ENCODE measurements at regions not wholly inside any gene's neighbourhood (a gene's known extent, or its start where the extent isn't known, plus 50 kb on each side); places are given as distances from the start of the nearest gene placed in this dataset.

- DNase-seq (ENCODE audit: low read depth in 4 of 4, low spot score in 3 of 4), result no peak
These were observed 132.9 kb upstream of the PKDCC start for GRCh38 chr2:41914936-41915335.

DNA sequence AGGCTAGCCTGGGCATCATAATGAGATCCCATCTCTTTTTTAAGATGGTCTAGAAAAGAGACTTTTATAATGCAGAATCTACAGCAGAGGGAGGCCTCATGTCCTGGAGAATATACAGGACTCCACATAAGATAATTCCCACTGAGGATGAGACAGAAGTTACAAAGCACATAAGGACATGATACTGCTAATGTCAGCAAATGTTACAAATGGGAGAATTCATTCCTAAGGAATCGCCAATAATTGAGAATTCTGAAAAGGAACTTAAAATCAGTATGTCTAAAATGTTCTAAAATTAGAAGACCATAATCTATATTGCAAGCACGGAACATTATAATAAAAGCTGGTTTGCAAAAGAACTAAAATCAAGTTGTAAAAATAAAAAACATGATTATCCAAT, 131.6 kb upstream of the PKDCC start:
- no peak for DNase-seq (ENCODE audit: low read depth in 4 of 4, low spot score in 3 of 4)

- no peak for DNase-seq (ENCODE audit: low read depth in 4 of 4, low spot score in 3 of 4)
These were observed 130.2 kb upstream of the PKDCC start for GRCh38 chr2:41917587-41917986.

GRCh38 chr2:41919135-41919534, 128.7 kb upstream of the PKDCC start:
- DNase-seq (ENCODE audit: low read depth in 4 of 4, low spot score in 3 of 4), result no peak

DNA sequence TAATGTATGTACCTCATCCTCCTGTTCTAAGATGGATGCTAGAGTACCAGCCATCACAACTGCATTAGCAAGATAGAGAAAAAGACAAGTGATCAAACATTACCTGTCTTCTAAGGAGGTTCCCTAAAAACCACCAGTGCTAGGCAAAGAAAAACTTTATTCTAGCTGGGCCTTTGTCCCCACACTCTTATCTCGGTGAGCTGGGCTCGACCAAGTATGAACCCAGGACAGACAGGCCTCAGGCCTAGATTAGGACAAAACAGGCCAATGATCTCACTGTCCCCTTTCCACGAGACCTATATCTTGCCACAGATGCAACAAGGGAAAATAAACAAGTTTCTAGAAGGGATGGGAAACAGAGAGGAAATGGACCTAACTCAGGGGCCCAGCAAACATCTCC, 127.6 kb upstream of the PKDCC start:
- DNase-seq (ENCODE audit: low read depth in 4 of 4, low spot score in 3 of 4), result no peak

- DNase-seq (ENCODE audit: low read depth in 4 of 4, low spot score in 3 of 4), result no peak
These were observed 127.0 kb upstream of the PKDCC start for GRCh38 chr2:41920812-41921211.

- no peak for DNase-seq (ENCODE audit: low read depth in 4 of 4, low spot score in 3 of 4)
These were observed 125.6 kb upstream of the PKDCC start for GRCh38 chr2:41922177-41922576.

GRCh38 chr2:41923156-41923786, 124.5 kb upstream of the PKDCC start:
- DNase-seq (ENCODE audit: low read depth in 4 of 4, low spot score in 3 of 4), result no peak

DNA sequence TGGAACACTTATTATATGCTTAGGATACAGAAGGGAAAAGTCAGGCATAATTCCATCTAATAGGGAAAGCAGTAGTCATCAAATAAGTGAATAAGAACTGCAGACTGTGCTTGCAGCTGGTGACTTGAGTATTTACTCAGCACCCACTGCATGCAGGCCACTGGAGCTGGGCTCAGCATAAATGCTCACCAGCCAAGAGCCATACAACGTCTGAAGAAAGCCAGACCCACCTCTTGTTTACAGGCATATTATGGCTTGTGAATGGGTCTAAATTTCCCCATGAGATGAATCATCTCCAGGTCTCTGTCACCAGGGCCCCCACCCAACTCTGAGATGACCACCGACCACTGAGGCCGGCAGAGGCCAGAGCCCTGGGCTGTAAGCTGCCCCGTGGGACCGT, 123.8 kb upstream of the PKDCC start:
- no peak for DNase-seq (ENCODE audit: low read depth in 4 of 4, low spot score in 3 of 4)

DNA sequence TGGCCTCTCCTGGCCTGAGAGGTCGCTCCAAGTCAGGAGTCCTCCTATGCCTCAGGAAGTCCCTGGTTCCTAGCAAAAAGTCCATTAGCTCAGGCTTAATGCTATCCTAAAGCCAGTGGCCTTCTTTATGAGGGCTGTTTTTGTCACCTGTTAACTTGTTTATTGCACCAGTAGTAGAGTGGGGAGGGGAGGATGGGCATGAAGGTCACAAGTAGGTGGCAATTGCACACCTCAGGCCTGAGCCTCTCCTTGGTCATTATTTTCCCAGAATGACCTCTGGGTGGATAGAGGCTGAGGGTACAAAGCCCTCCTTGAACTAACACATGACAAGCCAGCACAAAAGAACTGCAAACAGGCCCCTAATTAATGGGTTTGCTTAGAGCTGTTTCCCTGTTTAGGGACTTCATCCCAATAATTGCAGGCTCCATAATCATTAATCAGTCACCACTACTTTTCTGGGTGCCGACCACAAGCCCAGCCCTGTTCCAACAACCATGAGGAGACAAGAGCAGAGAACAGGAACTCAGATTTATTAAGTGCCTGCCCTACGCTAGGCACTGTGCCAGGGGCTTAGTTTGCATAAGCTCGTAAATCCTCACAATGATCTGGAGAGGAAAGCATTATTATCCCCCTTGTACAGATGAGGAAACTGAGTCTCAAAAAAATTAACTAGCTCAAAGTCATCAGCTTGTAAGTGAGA, 123.0 kb upstream of the PKDCC start:
- no peak for DNase-seq (ENCODE audit: low read depth in 4 of 4, low spot score in 3 of 4)

- DNase-seq (ENCODE audit: low read depth in 4 of 4, low spot score in 3 of 4), result no peak
These were observed 122.1 kb upstream of the PKDCC start for GRCh38 chr2:41925712-41926111.

DNA sequence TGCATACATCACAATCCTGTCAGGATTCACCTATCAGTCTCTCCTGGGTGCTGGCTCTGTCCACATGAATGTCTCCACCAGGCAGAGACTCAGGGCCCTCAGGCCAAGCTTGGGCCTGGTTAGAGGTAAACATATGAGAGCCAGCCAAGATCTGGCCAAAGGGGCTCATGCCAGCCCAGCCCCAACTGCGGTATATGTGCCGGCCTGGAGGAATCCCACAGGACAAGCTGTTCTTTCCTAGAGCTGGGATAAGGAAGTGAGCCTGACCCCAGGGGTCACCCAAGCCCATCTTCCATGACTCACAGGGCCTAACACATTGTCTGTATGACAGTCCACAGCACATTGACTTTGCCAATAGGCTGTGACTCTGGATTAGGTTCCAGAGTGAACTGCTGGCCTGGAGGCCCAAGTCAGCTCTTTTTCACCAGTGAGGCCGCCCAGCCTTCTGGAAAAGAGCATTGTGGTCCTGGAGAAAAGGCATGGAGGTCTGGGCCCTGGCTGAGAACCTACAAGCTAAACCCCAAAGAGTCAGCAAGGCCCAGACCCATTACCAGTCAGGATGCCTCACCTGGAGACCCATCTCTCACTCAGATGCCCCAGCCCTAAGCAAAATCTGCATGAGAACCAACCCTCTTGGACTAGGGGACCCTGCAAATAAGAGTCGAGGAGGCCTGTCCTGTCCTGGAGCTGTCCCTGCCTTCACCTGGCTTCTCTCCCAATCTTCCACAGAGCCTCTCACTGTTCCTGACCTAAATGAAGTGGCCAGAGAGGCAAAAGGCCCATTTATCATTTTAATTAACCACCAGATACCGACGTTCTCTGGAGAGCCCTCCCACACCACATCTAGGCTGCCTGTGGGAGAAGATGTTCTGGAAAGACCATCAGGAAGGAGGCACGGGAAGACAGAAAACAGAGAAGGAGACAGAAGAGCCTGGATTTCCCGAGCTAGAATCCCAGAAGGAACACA, 120.9 kb upstream of the PKDCC start:
- DNase-seq (ENCODE audit: low read depth in 4 of 4, low spot score in 3 of 4), result no peak

DNA sequence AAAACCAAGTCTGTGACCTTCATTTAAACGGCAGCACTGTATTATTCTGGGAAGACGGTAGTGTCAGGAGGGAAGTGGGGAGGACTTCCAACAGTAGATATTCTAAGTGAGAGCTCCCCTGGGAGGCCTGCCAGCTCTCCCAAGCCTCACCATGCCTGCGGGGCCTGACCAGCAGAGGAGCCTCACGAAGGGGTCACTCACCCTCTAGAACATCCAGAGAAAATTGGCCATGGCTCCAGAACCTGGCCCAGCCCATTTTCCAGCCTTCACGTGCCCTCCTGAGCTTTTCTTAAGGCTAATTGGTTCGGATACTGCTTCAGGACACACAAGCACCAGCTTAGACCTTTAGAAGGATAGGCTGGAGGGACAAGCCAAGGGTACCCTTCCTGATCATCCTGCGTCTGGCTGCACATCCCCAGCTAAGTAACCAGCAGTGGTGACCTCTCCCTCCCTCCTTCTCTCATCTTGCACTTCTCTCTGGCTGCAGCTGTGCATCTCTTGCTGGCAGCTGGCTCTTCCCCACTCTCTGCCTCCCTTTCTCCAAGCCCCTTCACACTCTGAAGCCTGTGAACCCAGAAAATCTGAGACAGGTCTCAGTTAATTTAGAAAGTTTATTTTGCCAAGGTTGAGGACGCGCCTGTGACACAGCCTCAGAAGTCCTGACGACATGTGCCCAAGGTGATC, 120.1 kb upstream of the PKDCC start:
- no peak for DNase-seq (ENCODE audit: low read depth in 4 of 4, low spot score in 3 of 4)

DNA sequence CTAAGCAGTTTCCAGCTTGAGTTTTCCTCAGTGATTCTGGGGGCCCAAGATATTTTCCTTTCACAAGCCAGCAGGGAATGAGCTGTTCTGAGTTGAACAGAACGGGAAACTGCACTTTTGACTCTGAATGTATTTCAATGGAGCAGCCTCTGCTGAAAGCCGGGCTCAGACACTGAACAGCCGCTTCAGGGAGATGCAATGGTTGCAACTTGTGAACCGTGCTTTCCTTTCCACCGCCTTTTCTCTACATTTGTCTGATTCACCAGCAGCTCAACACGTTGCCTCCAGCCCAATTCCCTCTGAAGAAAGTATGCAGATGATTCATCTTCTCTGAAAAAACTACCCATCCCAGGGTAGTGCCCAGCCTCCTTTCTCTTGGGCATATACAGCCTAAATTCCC, 119.3 kb upstream of the PKDCC start:
- DNase-seq (ENCODE audit: low read depth in 4 of 4, low spot score in 3 of 4), result no peak

GRCh38 chr2:41930807-41931566, 116.8 kb upstream of the PKDCC start:
- no peak for DNase-seq (ENCODE audit: low read depth in 4 of 4, low spot score in 3 of 4)

DNA sequence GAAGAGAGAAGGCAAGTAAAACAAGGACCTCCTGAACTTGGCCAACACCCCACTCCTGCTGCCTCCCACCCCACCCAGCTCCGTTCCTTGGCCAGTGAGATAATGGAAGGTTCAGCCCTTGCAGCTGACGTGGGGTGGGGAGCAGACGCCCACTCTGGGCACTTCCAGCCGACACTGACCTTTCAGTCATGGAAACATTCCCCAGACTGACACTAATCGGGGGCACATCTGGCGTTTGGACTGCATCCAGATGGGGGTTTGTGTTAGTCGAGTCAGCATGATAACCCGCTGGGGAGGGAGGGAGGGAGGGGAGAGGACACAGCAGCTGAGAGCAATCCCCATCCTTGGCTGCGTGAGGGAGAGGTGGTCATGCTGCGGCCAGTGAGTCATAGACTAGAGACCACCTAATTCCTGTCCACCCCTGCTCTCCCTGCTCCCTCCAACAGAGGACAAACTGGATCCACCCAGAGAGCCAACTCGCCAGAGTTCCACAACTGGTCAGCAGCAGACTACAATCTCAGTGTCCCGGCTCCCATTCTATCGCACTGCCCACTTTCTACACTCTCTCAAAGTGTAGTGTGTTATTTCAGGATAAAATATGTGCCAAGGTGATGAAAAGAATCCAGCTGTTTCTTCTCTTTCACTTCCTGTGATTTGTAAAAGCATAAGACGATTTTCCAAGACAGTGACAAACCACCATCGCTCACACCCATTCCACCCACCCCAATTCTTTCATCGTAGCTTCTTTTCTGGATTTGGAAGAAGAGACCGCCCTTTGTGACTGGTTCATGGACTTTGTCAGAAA, 115.4 kb upstream of the PKDCC start:
- no peak for DNase-seq (ENCODE audit: low read depth in 4 of 4, low spot score in 3 of 4)

- no peak for DNase-seq (ENCODE audit: low read depth in 4 of 4, low spot score in 3 of 4)
These were observed 114.8 kb upstream of the PKDCC start for GRCh38 chr2:41933046-41933420.

DNA sequence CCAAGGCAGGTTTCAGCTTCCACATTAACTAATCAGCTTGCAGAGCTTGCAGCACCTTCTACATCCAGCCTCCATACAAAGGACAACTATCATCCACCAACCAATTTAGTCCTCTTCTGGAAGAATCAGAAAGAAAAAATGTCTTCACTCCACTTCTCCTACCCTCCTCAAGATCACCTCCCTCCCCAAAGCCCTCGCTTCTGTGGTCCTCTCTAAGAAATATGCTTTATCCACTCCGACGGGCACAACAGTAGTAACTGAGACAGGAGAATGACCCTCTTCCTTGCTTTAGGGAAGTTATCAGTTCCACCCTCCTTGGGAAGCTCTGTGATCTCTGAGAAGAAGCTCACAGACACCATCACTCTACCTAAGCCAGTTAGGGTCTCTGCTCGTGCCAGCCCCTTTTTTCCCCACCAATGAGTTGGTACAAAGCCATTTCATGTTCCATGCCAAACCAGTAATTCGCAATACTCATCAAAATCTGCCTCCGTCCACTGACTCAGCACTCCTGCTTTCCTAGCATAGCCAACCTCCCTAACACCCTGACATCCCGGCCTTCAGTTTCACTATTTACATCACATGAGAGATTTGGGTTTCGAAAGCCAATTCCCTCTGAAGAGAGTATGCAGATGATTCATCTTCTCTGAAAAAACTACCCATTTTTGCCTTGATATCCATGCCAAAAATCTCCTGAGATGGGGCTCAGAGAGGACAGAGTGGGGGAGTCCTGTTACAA, 114.1 kb upstream of the PKDCC start:
- no peak for DNase-seq (ENCODE audit: low read depth in 4 of 4, low spot score in 3 of 4)
